H9 (cell line): ENCODE measurements at regions not wholly inside any gene's neighbourhood (a gene's known extent, or its start where the extent isn't known, plus 50 kb on each side); places are given as distances from the start of the nearest gene placed in this dataset.

Experiments
- DNase-seq: peaks from one replicate; pipeline ENCODE4 v3.0.0-alpha.2; 2017
- H2AFZ ChIP-seq: one replicate; pipeline ENCODE4 v1.6.1; 2013; ENCODE audit warnings: mild to moderate bottlenecking, low read length, control low read depth, moderate library complexity
- H2AK5ac ChIP-seq: 2 replicates; pipeline ENCODE4 v1.6.1; 2013; ENCODE audit warnings: low read length, control low read depth, mixed read lengths; ENCODE audit not compliant: insufficient read length
- H2BK120ac ChIP-seq: one replicate; pipeline ENCODE4 v1.6.1; 2013; ENCODE audit warnings: low read depth, mild to moderate bottlenecking, low read length, control low read depth, inconsistent platforms; ENCODE audit not compliant: poor library complexity, severe bottlenecking
- H2BK12ac ChIP-seq: 2 replicates; pipeline ENCODE4 v1.6.1; 2013; ENCODE audit warnings: low read length, control low read depth, mixed read lengths, low read depth; ENCODE audit not compliant: insufficient read length
- H2BK15ac ChIP-seq: 2 replicates; pipeline ENCODE4 v1.6.1; 2013; ENCODE audit warnings: low read depth, low read length, control low read depth
- H2BK20ac ChIP-seq: one replicate; pipeline ENCODE4 v1.6.1; 2013; ENCODE audit warnings: low read depth, mild to moderate bottlenecking, low read length, control low read depth, inconsistent platforms; ENCODE audit not compliant: poor library complexity, severe bottlenecking
- H2BK5ac ChIP-seq: 2 replicates; pipeline ENCODE4 v1.6.1; 2013; ENCODE audit warnings: low read length, control low read depth, mixed read lengths; ENCODE audit not compliant: insufficient read length
- H3K14ac ChIP-seq: 2 replicates; pipeline ENCODE4 v1.6.1; 2013; ENCODE audit warnings: low read length, control low read depth; ENCODE audit not compliant: insufficient read depth
- H3K18ac ChIP-seq: 2 replicates; pipeline ENCODE4 v1.6.1; 2013; ENCODE audit warnings: low read depth, mild to moderate bottlenecking, mixed read lengths, low read length, control low read depth; ENCODE audit not compliant: insufficient read length
- H3K23ac ChIP-seq: 2 replicates; pipeline ENCODE4 v1.6.1; 2013; ENCODE audit warnings: low read length, control low read depth, mixed read lengths, low read depth; ENCODE audit not compliant: insufficient read length
- H3K23me2 ChIP-seq: 2 replicates; pipeline ENCODE4 v1.6.1; 2013; ENCODE audit warnings: low read depth, mild to moderate bottlenecking, mixed read lengths, low read length, control low read depth; ENCODE audit not compliant: insufficient read length, poor library complexity, severe bottlenecking
- H3K27ac ChIP-seq: 2 replicates; pipeline ENCODE4 v1.5.1; 2013; ENCODE audit warnings: low read length, control low read depth, mixed read lengths, low read depth; ENCODE audit not compliant: insufficient read length
- H3K27me3 ChIP-seq: 2 replicates; pipeline ENCODE4 v1.6.1; 2013; ENCODE audit warnings: low read length, control low read depth, inconsistent platforms; ENCODE audit not compliant: insufficient read depth
- H3K4ac ChIP-seq: 2 replicates; pipeline ENCODE4 v1.6.1; 2013; ENCODE audit warnings: low read depth, mild to moderate bottlenecking, control low read depth, inconsistent platforms, low read length, moderate library complexity
- H3K4me1 ChIP-seq: 2 replicates; pipeline ENCODE4 v1.6.1; 2013; ENCODE audit warnings: low read length, control low read depth, inconsistent platforms; ENCODE audit not compliant: insufficient read depth
- H3K4me2 ChIP-seq: 2 replicates; pipeline ENCODE4 v1.6.1; 2013; ENCODE audit warnings: low read length, control low read depth, mixed read lengths; ENCODE audit not compliant: insufficient read length, insufficient read depth
- H3K56ac ChIP-seq: 2 replicates; pipeline ENCODE4 v1.6.1; 2013; ENCODE audit warnings: low read depth, mild to moderate bottlenecking, mixed read lengths, low read length, control low read depth; ENCODE audit not compliant: insufficient read length
- H3K79me1 ChIP-seq: 2 replicates; pipeline ENCODE4 v1.6.1; 2013; ENCODE audit warnings: low read depth, mild to moderate bottlenecking, moderate library complexity, low read length, control low read depth, inconsistent platforms; ENCODE audit not compliant: insufficient read depth, poor library complexity, severe bottlenecking
- H3K79me2 ChIP-seq: 2 replicates; pipeline ENCODE4 v1.6.1; 2013; ENCODE audit warnings: low read length, control low read depth, inconsistent platforms; ENCODE audit not compliant: insufficient read depth
- H3K9ac ChIP-seq: 2 replicates; pipeline ENCODE4 v1.6.1; 2013; ENCODE audit warnings: low read length, control low read depth, mixed read lengths; ENCODE audit not compliant: insufficient read length; ENCODE audit errors: extremely low read depth
- H3K9me3 ChIP-seq: one replicate; pipeline ENCODE4 v1.6.1; 2013; ENCODE audit warnings: low read depth, low read length, inconsistent platforms; ENCODE audit not compliant: control insufficient read depth
- H3T11ph ChIP-seq: one replicate; pipeline ENCODE4 v1.6.1; 2013; ENCODE audit warnings: mild to moderate bottlenecking, low read length, control low read depth, inconsistent platforms
- H4K20me1 ChIP-seq: one replicate; pipeline ENCODE4 v1.6.1; 2013; ENCODE audit not compliant: control insufficient read depth, insufficient read length, insufficient read depth
- H4K5ac ChIP-seq: 2 replicates; pipeline ENCODE4 v1.6.1; 2013; ENCODE audit warnings: low read depth, mild to moderate bottlenecking, mixed read lengths, low read length, control low read depth; ENCODE audit not compliant: insufficient read length
- H4K8ac ChIP-seq: replicated peaks from 2 replicates; pipeline ENCODE4 v1.6.1; 2013; ENCODE audit warnings: low read length, control low read depth, mixed read lengths, low read depth; ENCODE audit not compliant: insufficient read length
- H4K91ac ChIP-seq: 2 replicates; pipeline ENCODE4 v1.6.1; 2013; ENCODE audit warnings: low read depth, mild to moderate bottlenecking, moderate library complexity, mixed read lengths, low read length, control low read depth; ENCODE audit not compliant: insufficient read length
- H3K27ac Mint-ChIP-seq, 3 experiments: 2 replicates in 2 of 3; 3 replicates in 1 of 3; pipeline ENCODE4 v1.8.0; 2020 to 2021; ENCODE audit warnings: mixed read lengths in 3 of 3, mild to moderate bottlenecking in 1 of 3, moderate library complexity in 1 of 3
- H3K27me3 Mint-ChIP-seq: 2 replicates; pipeline ENCODE4 v1.8.0; 2021; ENCODE audit warnings: low read depth, mild to moderate bottlenecking, moderate library complexity, mixed read lengths
- H3K36me3 Mint-ChIP-seq, 3 experiments: 2 replicates in 2 of 3; 3 replicates in 1 of 3; pipeline ENCODE4 v1.8.0; 2020 to 2021; ENCODE audit warnings: low read depth in 3 of 3, mixed read lengths in 3 of 3; ENCODE audit not compliant: insufficient read depth in 1 of 3
- H3K4me1 Mint-ChIP-seq, 2 experiments: 2 replicates each; pipeline ENCODE4 v1.8.0; 2020; ENCODE audit warnings: mixed read lengths in 2 of 2
- H3K4me3 Mint-ChIP-seq, 2 experiments: 2 replicates in 1 of 2; 3 replicates in 1 of 2; pipeline ENCODE4 v1.8.0; 2020 to 2021; ENCODE audit warnings: mild to moderate bottlenecking in 2 of 2, mixed read lengths in 2 of 2, moderate library complexity in 1 of 2
- H3K9me3 Mint-ChIP-seq, 2 experiments: 2 replicates in 1 of 2; 3 replicates in 1 of 2; pipeline ENCODE4 v1.8.0; 2020; ENCODE audit warnings: mild to moderate bottlenecking in 2 of 2, mixed read lengths in 2 of 2, moderate library complexity in 1 of 2
- CTCF ChIP-seq: fragments of 200-600 bp; sonication (generic); conservative IDR thresholded peaks from 3 replicates; pipeline ENCODE4 v1.8.0; 2021; ENCODE audit warnings: antibody characterized with exemption, mild to moderate bottlenecking
- WGBS: extraction: QIAGEN DNeasy Blood & Tissue Kit; methylation state at CpG from one replicate; pipeline ENCODE4 v1.1.7; 2013; ENCODE audit warnings: missing lambda C conversion rate, low lambda C conversion rate, mixed read lengths; ENCODE audit not compliant: insufficient read length; ENCODE audit errors: extremely low coverage; 5-methylcytosine and 5-hydroxymethylcytosine counted together

- no peak overlapping the region for H3K18ac ChIP-seq
- H3K27me3 Mint-ChIP-seq = no peaks in the 10 kb centered on the region
- no peaks in the 10 kb centered on the region for H3K4me1 ChIP-seq
- no peaks in the 10 kb centered on the region for H3K79me2 ChIP-seq
- no peak overlapping the region for H2BK12ac ChIP-seq
- H2BK120ac ChIP-seq = no peak overlapping the region
- H3K4me3 Mint-ChIP-seq = no peak overlapping the region
- no CpG with 5 or more reads among the region's 3 CpGs for WGBS
- H3K56ac ChIP-seq = no peak overlapping the region
- H4K91ac ChIP-seq = no peak overlapping the region
- no peaks in the 10 kb centered on the region for H3K4me1 Mint-ChIP-seq
- H3K4ac ChIP-seq = no peak overlapping the region
- no peak overlapping the region for H2AFZ ChIP-seq
- H2BK15ac ChIP-seq = no peak overlapping the region
- TF ChIP-seq CTCF = no peak
- no peak overlapping the region for H3K14ac ChIP-seq
- H3K27ac Mint-ChIP-seq = no peak overlapping the region
- peaks cover 10 to 11% of the 10 kb centered on the region in 2 experiments for H3K9me3 Mint-ChIP-seq
- no peak overlapping the region for H4K5ac ChIP-seq
- peaks cover 0 to 4% (median 0%) of the 10 kb centered on the region in 3 experiments; a peak in 3 of 7 replicates for H3K36me3 Mint-ChIP-seq
- no peak overlapping the region for H3K27ac ChIP-seq
- no peak overlapping the region for H3K23ac ChIP-seq
- no peak overlapping the region for H3K9ac ChIP-seq
- no peaks in the 10 kb centered on the region for H3K27me3 ChIP-seq
- H2AK5ac ChIP-seq = no peak overlapping the region
- no peak overlapping the region for H3K4me2 ChIP-seq
- H3T11ph ChIP-seq = no peak overlapping the region
- no peak for DNase-seq
- H2BK5ac ChIP-seq = no peak overlapping the region
- H3K23me2 ChIP-seq = no peaks in the 10 kb centered on the region
- no peaks in the 10 kb centered on the region for H3K79me1 ChIP-seq
- H4K20me1 ChIP-seq = no peaks in the 10 kb centered on the region
- H2BK20ac ChIP-seq = no peak overlapping the region
- H3K9me3 ChIP-seq = no peaks in the 10 kb centered on the region
- H4K8ac ChIP-seq = no peak overlapping the region
Measured at GRCh38 chr3:963755-964154, 129.1 kb upstream of the CNTN6 start.
